ENCODE measurements at regions not wholly inside any gene's neighbourhood (a gene's known extent, or its start where the extent isn't known, plus 50 kb on each side); places are given as distances from the start of the nearest gene placed in this dataset.

- no peak for TF ChIP-seq POLR2A (IDR thresholded peaks at IDR 0.05; ENCODE audit: low read length)
- no peak for TF ChIP-seq GATA1 (IDR thresholded peaks at IDR 0.05; ENCODE audit: low read depth, low read length)
Measured at GRCh38 chr12:28948685-28949084, 200.4 kb upstream of the FAR2 start.

All from erythroblast (primary cell).